ENCODE measurements at regions not wholly inside any gene's neighbourhood (a gene's known extent, or its start where the extent isn't known, plus 50 kb on each side); places are given as distances from the start of the nearest gene placed in this dataset.

DNA sequence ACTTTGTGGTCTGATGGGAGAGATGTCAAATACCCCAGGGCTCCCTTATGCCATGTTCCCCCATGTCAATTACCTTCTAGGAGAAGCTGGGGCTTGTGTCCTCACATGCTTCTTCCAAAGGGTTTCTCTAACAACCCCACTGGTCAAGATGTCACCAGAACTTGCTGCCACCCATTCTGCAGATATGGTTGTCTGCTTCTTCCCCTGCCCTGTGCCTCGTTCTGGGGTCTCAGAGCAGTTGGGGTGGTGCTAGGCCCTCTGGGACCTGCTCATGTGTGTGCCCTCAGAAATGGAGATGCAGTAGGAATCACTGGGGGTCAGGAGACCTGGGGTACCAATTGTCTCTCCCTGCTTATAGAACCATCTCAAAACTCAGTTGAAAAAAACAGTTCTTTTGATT is 268.6 kb downstream of the MYCN start:
- Histone ChIP-seq H3K4me3 (ENCODE audit: low read depth, low read length) (no peak overlapping the region), H3K36me3 (replicated peaks) (no peaks in the 10 kb centered on the region), H3K27ac (no peak overlapping the region), H3K27me3 (replicated peaks) (no peaks in the 10 kb centered on the region)
- in situ Hi-C loops (cut with HindIII; ENCODE audit: low pct_ligation_motif_present, low sequenced_read_pairs), result no loop called here
- DNase-seq, result no peak
- TF ChIP-seq, protein P1, sequence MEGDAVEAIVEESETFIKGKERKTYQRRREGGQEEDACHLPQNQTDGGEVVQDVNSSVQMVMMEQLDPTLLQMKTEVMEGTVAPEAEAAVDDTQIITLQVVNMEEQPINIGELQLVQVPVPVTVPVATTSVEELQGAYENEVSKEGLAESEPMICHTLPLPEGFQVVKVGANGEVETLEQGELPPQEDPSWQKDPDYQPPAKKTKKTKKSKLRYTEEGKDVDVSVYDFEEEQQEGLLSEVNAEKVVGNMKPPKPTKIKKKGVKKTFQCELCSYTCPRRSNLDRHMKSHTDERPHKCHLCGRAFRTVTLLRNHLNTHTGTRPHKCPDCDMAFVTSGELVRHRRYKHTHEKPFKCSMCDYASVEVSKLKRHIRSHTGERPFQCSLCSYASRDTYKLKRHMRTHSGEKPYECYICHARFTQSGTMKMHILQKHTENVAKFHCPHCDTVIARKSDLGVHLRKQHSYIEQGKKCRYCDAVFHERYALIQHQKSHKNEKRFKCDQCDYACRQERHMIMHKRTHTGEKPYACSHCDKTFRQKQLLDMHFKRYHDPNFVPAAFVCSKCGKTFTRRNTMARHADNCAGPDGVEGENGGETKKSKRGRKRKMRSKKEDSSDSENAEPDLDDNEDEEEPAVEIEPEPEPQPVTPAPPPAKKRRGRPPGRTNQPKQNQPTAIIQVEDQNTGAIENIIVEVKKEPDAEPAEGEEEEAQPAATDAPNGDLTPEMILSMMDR (IDR thresholded peaks at IDR 0.05; ENCODE audit: low read depth, low read length, missing control alignments), result no peak

DNA sequence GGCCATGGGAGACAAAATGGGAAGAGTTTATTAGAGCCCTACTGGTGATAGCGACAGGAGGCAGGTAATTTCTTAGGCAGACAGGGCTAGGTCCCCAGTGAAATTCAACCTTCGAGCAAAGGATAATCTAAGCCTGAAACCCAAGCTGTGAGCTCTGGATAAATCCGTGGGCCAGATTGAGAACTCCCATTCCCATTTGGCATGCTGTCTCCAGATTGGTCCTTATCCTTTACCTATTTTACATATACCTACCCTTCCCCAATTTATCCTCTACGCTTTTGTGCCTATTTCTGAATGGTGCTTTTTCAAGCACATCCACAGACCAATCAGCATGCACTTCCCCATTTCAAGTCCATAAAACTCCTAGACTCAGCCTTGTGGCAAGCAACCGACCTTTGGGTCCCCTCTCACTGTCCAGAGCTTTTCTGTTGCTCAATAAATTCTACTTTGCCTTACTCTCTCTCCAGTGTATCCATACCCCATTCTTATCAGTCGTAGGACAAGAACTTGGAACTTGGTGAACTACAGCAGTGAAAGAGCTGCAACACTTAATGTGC is 268.0 kb downstream of the MYCN start:
- H3K36me3 ChIP-seq (replicated peaks), result no peaks in the 10 kb centered on the region
- H3K27ac ChIP-seq, result no peak overlapping the region
- no peak overlapping the region for H3K4me3 ChIP-seq (ENCODE audit: low read depth, low read length)
- TF ChIP-seq, protein P1 (IDR thresholded peaks at IDR 0.05; ENCODE audit: low read depth, low read length, missing control alignments), result no peak
- no peaks in the 10 kb centered on the region for H3K27me3 ChIP-seq (replicated peaks)
- DNase-seq, result no peak
- in situ Hi-C loops (cut with HindIII; ENCODE audit: low pct_ligation_motif_present, low sequenced_read_pairs), result no loop called here

DNA sequence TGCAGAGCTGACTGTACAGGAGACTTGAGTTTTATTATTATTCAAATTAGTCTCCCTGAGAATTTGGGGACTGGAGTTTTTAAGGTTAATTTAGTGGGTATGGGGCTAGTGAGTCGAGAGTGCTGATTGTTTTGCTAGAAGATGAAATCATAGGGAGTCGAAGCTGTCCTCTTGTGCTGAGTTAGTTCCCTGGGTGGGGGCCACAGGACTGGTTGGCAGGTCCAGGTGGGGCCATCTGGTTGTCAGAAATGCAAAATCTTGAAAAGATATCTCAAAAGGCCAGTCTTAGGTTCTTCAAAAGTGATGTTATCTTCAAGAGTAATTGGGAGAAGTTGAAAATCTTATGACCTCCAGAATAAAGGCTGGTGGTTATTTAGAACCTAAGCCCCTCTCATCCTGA is 267.3 kb downstream of the MYCN start:
- no peak for DNase-seq
- no peak overlapping the region for H3K4me3 ChIP-seq (ENCODE audit: low read depth, low read length)
- TF ChIP-seq, protein P1 (IDR thresholded peaks at IDR 0.05; ENCODE audit: low read depth, low read length, missing control alignments), result no peak
- H3K27ac ChIP-seq, result no peak overlapping the region
- no peaks in the 10 kb centered on the region for H3K36me3 ChIP-seq (replicated peaks)
- H3K27me3 ChIP-seq (replicated peaks), result no peaks in the 10 kb centered on the region
- in situ Hi-C loops (cut with HindIII; ENCODE audit: low pct_ligation_motif_present, low sequenced_read_pairs), result no loop called here

DNA sequence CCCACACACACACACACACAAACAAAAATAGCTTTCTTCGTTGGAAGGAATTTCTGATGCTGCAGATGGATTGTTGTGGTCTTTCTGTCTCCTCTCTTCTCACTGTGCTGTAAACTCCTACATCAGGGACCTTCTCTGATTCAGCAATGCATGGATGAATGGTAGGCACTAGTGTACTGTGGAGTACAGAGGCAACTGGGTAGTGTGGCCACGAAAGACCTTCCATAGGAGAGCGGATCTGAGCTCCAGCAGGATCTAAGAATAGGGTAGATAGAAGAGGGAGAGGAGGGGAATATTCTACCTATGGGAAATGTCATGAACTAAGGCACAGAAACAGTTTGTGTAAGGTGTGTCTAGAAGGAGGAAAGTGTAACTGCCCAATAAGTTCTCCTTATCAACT is 266.8 kb downstream of the MYCN start:
- Histone ChIP-seq H3K36me3 (replicated peaks) (no peaks in the 10 kb centered on the region), H3K4me3 (ENCODE audit: low read depth, low read length) (no peak overlapping the region), H3K27me3 (replicated peaks) (no peaks in the 10 kb centered on the region), H3K27ac (no peak overlapping the region)
- TF ChIP-seq, protein P1 (IDR thresholded peaks at IDR 0.05; ENCODE audit: low read depth, low read length, missing control alignments), result no peak
- in situ Hi-C loops (cut with HindIII; ENCODE audit: low pct_ligation_motif_present, low sequenced_read_pairs), result no loop called here
- no peak for DNase-seq

DNA sequence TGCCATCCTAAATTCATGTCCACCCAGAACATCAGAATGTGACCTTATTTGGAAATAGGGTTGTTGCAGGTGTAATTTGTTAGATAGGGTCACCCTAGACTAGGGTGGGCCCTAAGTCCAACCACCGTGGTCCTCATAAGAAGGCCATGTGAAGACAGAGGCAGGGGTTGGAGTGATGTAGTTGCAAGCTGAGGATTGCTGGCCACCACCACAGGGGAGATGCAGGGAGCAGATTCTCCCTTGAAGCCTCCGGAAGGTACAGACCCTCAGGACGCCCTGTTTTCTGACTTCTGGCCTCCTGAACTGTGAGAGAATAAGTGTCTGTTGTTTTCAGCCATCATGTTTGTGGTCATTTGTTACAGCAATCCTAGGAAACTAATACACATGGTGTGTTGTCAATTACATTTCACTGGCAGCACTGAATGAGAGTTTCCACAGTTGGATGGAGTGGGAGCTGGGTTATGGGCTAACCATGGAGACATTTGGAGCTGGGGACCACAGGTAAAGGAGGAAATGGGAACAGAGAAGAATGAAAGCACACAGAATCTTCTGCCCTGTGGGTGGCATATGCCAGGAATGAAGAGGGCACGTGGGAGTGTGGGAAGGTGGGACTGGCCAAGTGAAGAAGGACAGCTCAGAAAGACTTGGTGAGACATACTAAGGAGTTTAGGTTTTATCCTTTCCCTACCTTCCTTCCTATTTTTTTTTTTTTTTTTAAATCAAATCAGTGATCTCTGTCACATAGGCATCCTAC is 266.0 kb downstream of the MYCN start:
- TF ChIP-seq, protein P1 (IDR thresholded peaks at IDR 0.05; ENCODE audit: low read depth, low read length, missing control alignments), result no peak

More for the DNA sequence above, 266.0 kb downstream of the MYCN start:
- H3K27ac ChIP-seq, result no peak overlapping the region
- H3K36me3 ChIP-seq (replicated peaks), result no peaks in the 10 kb centered on the region
- DNase-seq, result no peak
- no peak overlapping the region for H3K4me3 ChIP-seq (ENCODE audit: low read depth, low read length)
- no peaks in the 10 kb centered on the region for H3K27me3 ChIP-seq (replicated peaks)
- in situ Hi-C loops (cut with HindIII; ENCODE audit: low pct_ligation_motif_present, low sequenced_read_pairs), result no loop called here

Measured in brain microvascular endothelial cell (primary cell).